HG03066 (cell line): ENCODE measurements at regions not wholly inside any gene's neighbourhood (a gene's known extent, or its start where the extent isn't known, plus 50 kb on each side); places are given as distances from the start of the nearest gene placed in this dataset.

Experiments
- ATAC-seq: cut with Tn5 transposase; IDR thresholded peaks from one replicate; pipeline ENCODE4 v1.9.1; 2021; ENCODE audit warnings: low read depth; ENCODE audit not compliant: unreplicated experiment

GRCh38 chr7:9781710-9782109, 1192.0 kb upstream of the PHF14 start:
- no peak for ATAC-seq

- no peak for ATAC-seq
Measured at GRCh38 chr7:9782275-9782674, 1191.4 kb upstream of the PHF14 start.

GRCh38 chr7:9785211-9785610, 1188.5 kb upstream of the PHF14 start:
- no peak for ATAC-seq

- no peak for ATAC-seq
Measured at GRCh38 chr7:9796241-9796640, 1177.4 kb upstream of the PHF14 start.

GRCh38 chr7:9822458-9823290, 1151.0 kb upstream of the PHF14 start:
- no peak for ATAC-seq

- no peak for ATAC-seq
Measured at GRCh38 chr7:9835199-9835598, 1138.5 kb upstream of the PHF14 start.

GRCh38 chr7:9836671-9837070, 1137.0 kb upstream of the PHF14 start:
- no peak for ATAC-seq

- no peak for ATAC-seq
Measured at GRCh38 chr7:9842301-9842700, 1131.4 kb upstream of the PHF14 start.

GRCh38 chr7:9846902-9847301, 1126.8 kb upstream of the PHF14 start:
- ATAC-seq, result no peak

- no peak for ATAC-seq
Measured at GRCh38 chr7:9854605-9855004, 1119.1 kb upstream of the PHF14 start.

GRCh38 chr7:9856668-9857067, 1117.0 kb upstream of the PHF14 start:
- ATAC-seq, result no peak

GRCh38 chr7:9863545-9863944, 1110.1 kb upstream of the PHF14 start:
- no peak for ATAC-seq

- ATAC-seq, result no peak
Measured at GRCh38 chr7:9869151-9869550, 1104.5 kb upstream of the PHF14 start.

GRCh38 chr7:9869566-9869965, 1104.1 kb upstream of the PHF14 start:
- no peak for ATAC-seq

GRCh38 chr7:9870674-9871073, 1103.0 kb upstream of the PHF14 start:
- no peak for ATAC-seq

- no peak for ATAC-seq
Measured at GRCh38 chr7:9874182-9874581, 1099.5 kb upstream of the PHF14 start.

GRCh38 chr7:9876053-9876452, 1097.6 kb upstream of the PHF14 start:
- no peak for ATAC-seq

- no peak for ATAC-seq
Measured at GRCh38 chr7:9889554-9889953, 1084.1 kb upstream of the PHF14 start.

- ATAC-seq, result no peak
Measured at GRCh38 chr7:9890092-9890491, 1083.6 kb upstream of the PHF14 start.

GRCh38 chr7:9891056-9891455, 1082.6 kb upstream of the PHF14 start:
- ATAC-seq, result no peak

- ATAC-seq, result no peak
Measured at GRCh38 chr7:9900339-9900738, 1073.3 kb upstream of the PHF14 start.

GRCh38 chr7:9921326-9921725, 1052.3 kb upstream of the PHF14 start:
- ATAC-seq, result no peak
